ENCODE measurements at regions not wholly inside any gene's neighbourhood (a gene's known extent, or its start where the extent isn't known, plus 50 kb on each side); places are given as distances from the start of the nearest gene placed in this dataset.
"Not testable (repeated sequence)": the region's sequence is repeated elsewhere in the genome, so short reads cannot be mapped to it uniquely, and the experiment has no call there.

DNA sequence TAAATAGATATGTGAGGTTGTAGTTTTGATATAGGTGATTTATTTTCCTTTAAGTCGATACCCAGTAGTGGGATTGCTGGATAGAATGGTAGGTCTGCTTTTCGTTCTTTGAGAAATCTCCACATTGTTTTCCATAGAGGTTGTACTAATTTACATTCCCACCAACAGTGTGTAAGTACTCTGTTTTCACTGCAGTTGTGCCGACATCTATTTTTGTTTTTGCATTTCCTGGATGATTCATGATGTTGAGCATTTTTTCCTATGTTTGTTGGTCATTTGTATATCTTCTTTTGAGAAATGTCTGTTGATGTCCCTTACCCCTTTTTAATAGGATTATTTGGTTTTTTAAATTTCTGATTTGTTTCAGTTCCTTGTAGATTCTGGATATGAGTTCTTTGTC is 120.7 kb downstream of the NAA11 start:
- Histone ChIP-seq H3K27ac (no peak overlapping the region), H3K36me3 (no peaks in the 10 kb centered on the region), H3K9me3 (no peaks in the 10 kb centered on the region), H3K27me3 (no peaks in the 10 kb centered on the region), H3K4me3 (no peak overlapping the region), H3K4me1 (no peaks in the 10 kb centered on the region)
- WGBS: 80% methylated on average over 3 of the region's 3 CpGs
- TF ChIP-seq POLR2A (IDR thresholded peaks at IDR 0.05) (no peak), POLR2AphosphoS5 (IDR thresholded peaks at IDR 0.05) (no peak)
- TF ChIP-seq, protein P1, sequence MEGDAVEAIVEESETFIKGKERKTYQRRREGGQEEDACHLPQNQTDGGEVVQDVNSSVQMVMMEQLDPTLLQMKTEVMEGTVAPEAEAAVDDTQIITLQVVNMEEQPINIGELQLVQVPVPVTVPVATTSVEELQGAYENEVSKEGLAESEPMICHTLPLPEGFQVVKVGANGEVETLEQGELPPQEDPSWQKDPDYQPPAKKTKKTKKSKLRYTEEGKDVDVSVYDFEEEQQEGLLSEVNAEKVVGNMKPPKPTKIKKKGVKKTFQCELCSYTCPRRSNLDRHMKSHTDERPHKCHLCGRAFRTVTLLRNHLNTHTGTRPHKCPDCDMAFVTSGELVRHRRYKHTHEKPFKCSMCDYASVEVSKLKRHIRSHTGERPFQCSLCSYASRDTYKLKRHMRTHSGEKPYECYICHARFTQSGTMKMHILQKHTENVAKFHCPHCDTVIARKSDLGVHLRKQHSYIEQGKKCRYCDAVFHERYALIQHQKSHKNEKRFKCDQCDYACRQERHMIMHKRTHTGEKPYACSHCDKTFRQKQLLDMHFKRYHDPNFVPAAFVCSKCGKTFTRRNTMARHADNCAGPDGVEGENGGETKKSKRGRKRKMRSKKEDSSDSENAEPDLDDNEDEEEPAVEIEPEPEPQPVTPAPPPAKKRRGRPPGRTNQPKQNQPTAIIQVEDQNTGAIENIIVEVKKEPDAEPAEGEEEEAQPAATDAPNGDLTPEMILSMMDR (IDR thresholded peaks at IDR 0.05): no peak
- DNase-seq (ENCODE audit: low spot score in 2 of 2): no peak

DNA sequence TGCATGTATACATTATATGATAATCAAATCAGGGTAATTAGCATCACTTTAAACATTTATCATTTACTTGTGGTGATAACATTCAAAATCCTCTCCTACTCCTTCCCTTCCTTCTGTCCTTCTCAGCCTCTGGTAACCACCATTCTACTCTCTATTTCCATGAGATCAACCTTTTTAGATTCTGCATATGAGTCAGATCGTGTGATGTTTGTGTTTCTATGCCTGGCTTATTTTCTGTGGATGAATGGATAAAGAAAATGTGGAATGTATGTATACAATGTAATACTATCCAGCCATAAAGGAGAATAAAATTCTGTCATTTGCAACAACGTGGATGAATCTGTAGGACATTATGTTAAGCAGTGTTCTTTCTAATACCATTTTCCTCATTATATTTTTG is 123.9 kb downstream of the NAA11 start:
- 69% methylated on average over 2 of the region's 2 CpGs for WGBS
- H3K27ac ChIP-seq: no peak overlapping the region
- DNase-seq (ENCODE audit: low spot score in 2 of 2): no peak

DNA sequence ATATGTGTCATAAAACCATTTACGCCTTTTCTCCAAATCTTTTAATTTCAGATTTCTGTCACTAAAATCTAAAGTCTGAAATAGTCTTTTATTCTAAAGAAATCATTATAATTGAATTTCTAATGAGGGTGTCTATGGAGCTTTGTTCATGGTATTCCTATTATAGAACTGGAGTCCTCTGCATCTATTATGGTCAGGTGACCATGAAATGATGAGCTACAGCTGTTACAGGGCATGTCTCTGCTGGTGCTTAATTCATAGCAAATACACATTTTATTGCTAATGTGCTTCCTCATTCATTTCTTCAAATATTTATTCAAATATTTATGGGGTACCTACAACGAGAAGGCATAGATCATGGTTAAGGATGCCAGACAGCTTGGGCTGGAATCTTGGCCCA is 126.1 kb downstream of the NAA11 start:
- TF ChIP-seq POLR2A (IDR thresholded peaks at IDR 0.05): no peak
- no peak for TF ChIP-seq POLR2AphosphoS5 (IDR thresholded peaks at IDR 0.05)
- TF ChIP-seq EP300 (IDR thresholded peaks at IDR 0.05): no peak
- TF ChIP-seq, protein P1 (IDR thresholded peaks at IDR 0.05): no peak
- no peaks in the 10 kb centered on the region for H3K27me3 ChIP-seq
- DNase-seq (ENCODE audit: low spot score in 2 of 2): no peak

More for the DNA sequence above, 123.9 kb downstream of the NAA11 start:
- Histone ChIP-seq H3K4me3 (no peak overlapping the region), H3K9me3 (no peaks in the 10 kb centered on the region), H3K4me1 (no peaks in the 10 kb centered on the region), H3K36me3 (no peaks in the 10 kb centered on the region), H3K27me3 (no peaks in the 10 kb centered on the region)
- TF ChIP-seq, protein P1 (IDR thresholded peaks at IDR 0.05): no peak
- TF ChIP-seq EP300 (IDR thresholded peaks at IDR 0.05) (no peak), POLR2AphosphoS5 (IDR thresholded peaks at IDR 0.05) (no peak), POLR2A (IDR thresholded peaks at IDR 0.05) (no peak)

DNA sequence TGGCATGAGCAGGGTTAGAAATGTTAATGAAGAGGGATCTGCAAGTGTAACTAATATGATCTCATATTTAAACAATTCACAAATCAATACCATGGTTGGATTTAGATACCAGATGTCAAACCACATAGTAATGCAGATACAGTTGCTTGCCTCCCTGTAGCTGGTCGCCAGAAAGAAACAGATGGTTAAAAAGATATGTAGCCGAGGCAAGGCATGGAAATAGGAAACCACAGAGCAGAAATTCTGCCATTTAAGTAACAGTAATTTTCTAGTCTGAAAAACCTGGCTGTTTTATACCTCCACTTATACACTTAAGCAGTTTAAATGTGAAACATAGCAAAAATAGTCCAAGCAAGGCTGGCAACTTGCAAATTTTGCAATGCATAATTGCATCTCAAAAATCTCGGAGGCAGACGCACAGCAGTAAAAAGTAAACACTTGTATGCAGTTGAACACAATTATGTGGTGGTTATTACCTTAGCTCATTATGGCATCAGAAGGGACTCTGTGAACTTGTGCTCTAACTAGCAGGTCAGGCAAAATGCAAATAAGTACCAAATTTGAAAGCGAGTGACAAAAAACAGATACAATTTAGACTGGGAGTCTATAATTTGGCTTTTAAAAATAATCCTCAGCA is 126.8 kb downstream of the NAA11 start:
- Histone ChIP-seq H3K4me1 (no peaks in the 10 kb centered on the region), H3K4me3 (no peak overlapping the region), H3K9me3 (no peaks in the 10 kb centered on the region), H3K27ac (no peak overlapping the region), H3K36me3 (no peaks in the 10 kb centered on the region), H3K27me3 (no peaks in the 10 kb centered on the region)
- 72% methylated on average over 5 of the region's 5 CpGs for WGBS
- TF ChIP-seq POLR2AphosphoS5 (IDR thresholded peaks at IDR 0.05): no peak
- no peak for TF ChIP-seq EP300 (IDR thresholded peaks at IDR 0.05)
- TF ChIP-seq, protein P1 (IDR thresholded peaks at IDR 0.05): no peak
- no peak for TF ChIP-seq POLR2A (IDR thresholded peaks at IDR 0.05)
- no peak for DNase-seq (ENCODE audit: low spot score in 2 of 2)

More for the DNA sequence above, 126.1 kb downstream of the NAA11 start:
- no peaks in the 10 kb centered on the region for H3K4me1 ChIP-seq
- H3K36me3 ChIP-seq: no peaks in the 10 kb centered on the region
- no peaks in the 10 kb centered on the region for H3K9me3 ChIP-seq
- H3K4me3 ChIP-seq: no peak overlapping the region
- no peak overlapping the region for H3K27ac ChIP-seq
- WGBS: 77% methylated on average over 2 of the region's 2 CpGs

DNA sequence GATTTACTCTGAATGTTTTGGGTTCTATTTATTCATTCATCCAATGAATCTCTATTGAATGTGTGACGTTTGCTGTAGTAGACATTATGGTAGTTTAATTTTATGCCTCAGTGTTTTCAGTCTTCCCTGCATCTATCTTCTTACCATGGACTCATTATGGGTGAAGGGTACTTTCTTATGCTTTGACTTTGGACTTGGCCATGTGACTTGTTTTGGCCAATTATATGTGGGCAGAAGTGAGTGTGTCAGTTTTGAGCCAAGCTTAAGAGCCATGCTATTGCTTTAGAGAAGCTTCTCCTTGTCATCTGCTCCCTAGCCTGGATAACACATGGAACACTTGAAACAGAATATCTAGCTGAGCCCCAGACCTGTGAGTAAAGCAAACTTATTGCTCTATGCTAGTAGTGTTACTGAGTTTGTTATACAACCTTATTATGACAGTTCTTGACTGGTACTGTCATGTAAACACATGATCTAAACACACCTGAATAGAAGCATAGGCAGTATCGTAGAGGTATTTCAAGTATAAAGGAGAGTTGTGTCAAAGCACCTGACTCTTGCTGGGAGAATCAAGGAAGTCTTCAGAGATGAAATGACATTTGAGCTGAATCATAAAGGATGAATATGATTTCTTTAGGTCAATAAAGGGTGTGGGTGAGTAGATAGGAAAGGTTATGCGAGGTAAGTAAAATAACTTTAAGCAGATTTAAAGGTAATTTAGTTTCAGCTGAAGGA is 128.4 kb downstream of the NAA11 start:
- no peak for TF ChIP-seq POLR2AphosphoS5 (IDR thresholded peaks at IDR 0.05)
- TF ChIP-seq POLR2A (IDR thresholded peaks at IDR 0.05): no peak
- TF ChIP-seq, protein P1 (IDR thresholded peaks at IDR 0.05): no peak
- TF ChIP-seq EP300 (IDR thresholded peaks at IDR 0.05): no peak
- Histone ChIP-seq H3K9me3 (no peaks in the 10 kb centered on the region), H3K4me1 (no peaks in the 10 kb centered on the region), H3K27me3 (no peaks in the 10 kb centered on the region), H3K36me3 (no peaks in the 10 kb centered on the region), H3K4me3 (no peak overlapping the region), H3K27ac (no peak overlapping the region)
- WGBS: 79% methylated on average over 3 of the region's 3 CpGs
- no peak for DNase-seq (ENCODE audit: low spot score in 2 of 2)

DNA sequence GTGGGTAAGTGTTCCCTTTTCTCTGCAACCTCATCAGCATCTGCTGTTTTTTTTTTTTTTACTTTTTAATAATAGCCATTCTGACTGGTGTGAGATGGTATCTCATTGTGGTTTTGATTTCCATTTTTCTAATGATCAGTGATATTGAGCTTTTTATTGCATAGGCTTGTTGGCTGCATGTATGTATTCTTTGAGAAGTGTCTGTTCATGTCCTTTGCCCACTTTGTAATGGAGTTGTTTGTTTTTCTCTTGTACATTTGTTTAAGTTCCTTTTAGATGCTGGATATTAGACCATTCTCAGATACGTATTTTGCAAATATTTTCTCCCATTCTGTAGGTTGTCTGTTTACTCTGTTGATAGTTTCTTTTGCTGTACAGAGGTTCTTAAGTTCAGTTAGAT is 134.6 kb downstream of the NAA11 start:
- not testable (repeated sequence) for H3K9me3 ChIP-seq; H3K27ac ChIP-seq; H3K4me1 ChIP-seq; H3K4me3 ChIP-seq; H3K27me3 ChIP-seq; DNase-seq (ENCODE audit: low spot score in 2 of 2); H3K36me3 ChIP-seq
- WGBS: 92% methylated on average over 1 of the region's 1 CpG
